Vagina (tissue), 2 donors: ENCODE measurements at regions not wholly inside any gene's neighbourhood (a gene's known extent, or its start where the extent isn't known, plus 50 kb on each side); places are given as distances from the start of the nearest gene placed in this dataset.

Experiments used
- CTCF ChIP-seq, 3 experiments: fragments of 450-650 bp in 2 of 3; fragments of 200-600 bp in 1 of 3; sonication (generic) in 1 of 3; IDR thresholded peaks; one replicate each; pipeline ENCODE4 v1.5.1; 2017 to 2019; ENCODE audit warnings: antibody characterized with exemption in 3 of 3, mild to moderate bottlenecking in 2 of 3, moderate library complexity in 2 of 3
- POLR2A ChIP-seq, 2 donors: fragments of 450-650 bp; IDR thresholded peaks; one replicate each; pipeline ENCODE4 v1.6.1; 2017; ENCODE audit warnings: antibody characterized with exemption in 2 of 2, mild to moderate bottlenecking in 2 of 2, moderate library complexity in 2 of 2

DNA sequence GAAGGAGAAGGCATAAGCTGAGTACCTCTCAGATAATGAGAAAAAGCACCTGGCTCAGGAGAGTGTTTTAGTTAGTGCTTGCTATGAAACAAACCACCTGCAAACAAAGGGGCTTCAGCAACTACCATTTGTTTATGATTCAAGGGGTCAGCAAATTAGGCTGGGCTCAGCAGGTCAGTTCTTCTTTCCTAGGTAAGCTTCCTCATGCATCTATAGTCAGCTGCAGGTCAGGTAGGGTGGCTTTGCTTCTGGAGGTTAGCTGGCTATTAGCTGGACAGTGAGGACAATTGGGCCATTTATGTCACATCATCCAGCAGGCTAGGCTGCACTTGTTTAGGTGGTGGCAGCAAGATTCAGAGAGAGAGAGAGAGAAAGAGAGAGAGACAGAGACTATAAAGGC, 185.5 kb downstream of the EMX2 start:
- TF ChIP-seq POLR2A (IDR thresholded peaks at IDR 0.05) (no peak), CTCF (IDR thresholded peaks at IDR 0.05) (no peak)
